ENCODE measurements at regions not wholly inside any gene's neighbourhood (a gene's known extent, or its start where the extent isn't known, plus 50 kb on each side); places are given as distances from the start of the nearest gene placed in this dataset.

DNA sequence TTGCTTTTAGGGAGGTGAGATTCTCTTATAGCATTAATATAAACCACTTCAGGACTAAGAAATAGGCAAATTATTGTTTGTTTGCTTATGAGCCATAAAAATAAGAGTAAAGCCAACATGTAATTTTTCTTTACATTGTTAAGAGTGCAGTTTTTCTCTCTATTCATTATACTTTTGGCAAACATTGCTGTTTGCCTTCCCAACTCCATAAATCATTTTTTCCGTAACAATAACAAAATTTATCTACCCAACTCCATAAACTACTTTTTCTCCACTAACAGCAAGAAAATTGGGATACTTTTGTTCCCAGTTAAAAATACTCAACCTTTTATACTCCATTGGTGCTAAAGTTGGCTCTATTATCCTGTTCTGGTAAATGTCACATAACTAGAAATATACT lies 229.7 kb upstream of the GPRIN3 start:
- H3K4me1 ChIP-seq (ENCODE audit: control insufficient read depth in 2 of 2, insufficient read depth in 2 of 2, low read length in 2 of 2): no peaks in the 10 kb centered on the region
- H3K4me3 ChIP-seq (ENCODE audit: low read length in 2 of 2): no peak overlapping the region
- H3K9ac ChIP-seq (ENCODE audit: low read depth in 1 of 2, low read length in 2 of 2): no peak overlapping the region
- H3K27ac ChIP-seq (ENCODE audit: low read depth in 2 of 2, low read length in 2 of 2): no peak overlapping the region
- no peaks in the 10 kb centered on the region for H3K36me3 ChIP-seq (ENCODE audit: control insufficient read depth in 2 of 2, insufficient read depth in 2 of 2, low read length in 2 of 2)
- H3K9me3 ChIP-seq (ENCODE audit: control insufficient read depth in 2 of 2, low read length in 2 of 2): no peaks in the 10 kb centered on the region
- no peaks in the 10 kb centered on the region for H3K27me3 ChIP-seq (ENCODE audit: control insufficient read depth in 2 of 2, insufficient read depth in 2 of 2, low read length in 2 of 2)

GRCh38 chr4:89535251-89535650 lies 227.7 kb upstream of the GPRIN3 start:
- Histone ChIP-seq H3K27me3 (ENCODE audit: control insufficient read depth in 2 of 2, insufficient read depth in 2 of 2, low read length in 2 of 2) (no peaks in the 10 kb centered on the region), H3K4me3 (ENCODE audit: low read length in 2 of 2) (no peak overlapping the region), H3K4me1 (ENCODE audit: control insufficient read depth in 2 of 2, insufficient read depth in 2 of 2, low read length in 2 of 2) (no peaks in the 10 kb centered on the region), H3K36me3 (ENCODE audit: control insufficient read depth in 2 of 2, insufficient read depth in 2 of 2, low read length in 2 of 2) (no peaks in the 10 kb centered on the region), H3K27ac (ENCODE audit: low read depth in 2 of 2, low read length in 2 of 2) (no peak overlapping the region), H3K9me3 (ENCODE audit: control insufficient read depth in 2 of 2, low read length in 2 of 2) (no peaks in the 10 kb centered on the region), H3K9ac (ENCODE audit: low read depth in 1 of 2, low read length in 2 of 2) (no peak overlapping the region)

DNA sequence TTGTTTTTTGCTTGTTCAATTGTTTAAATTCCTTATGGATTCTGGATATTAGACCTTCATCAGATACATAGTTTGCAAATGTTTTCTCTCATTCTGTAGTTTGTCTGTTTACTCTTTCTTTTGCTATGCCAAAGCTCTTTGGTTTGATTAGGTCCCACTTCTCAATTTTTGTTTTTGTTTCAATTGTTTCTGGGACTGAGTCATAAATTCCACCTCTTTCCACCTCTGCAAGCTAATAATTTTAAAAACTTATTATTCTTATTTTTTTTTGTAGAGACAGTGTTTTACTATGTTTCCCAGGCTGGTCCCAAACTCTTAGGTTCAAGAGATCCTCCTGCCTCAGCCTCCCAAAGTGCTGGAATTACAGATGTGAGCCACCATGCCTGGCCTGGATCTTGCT lies 226.8 kb upstream of the GPRIN3 start:
- Histone ChIP-seq H3K9ac (ENCODE audit: low read depth in 1 of 2, low read length in 2 of 2) (no peak overlapping the region), H3K27me3 (ENCODE audit: control insufficient read depth in 2 of 2, insufficient read depth in 2 of 2, low read length in 2 of 2) (no peaks in the 10 kb centered on the region), H3K9me3 (ENCODE audit: control insufficient read depth in 2 of 2, low read length in 2 of 2) (no peaks in the 10 kb centered on the region)

DNA sequence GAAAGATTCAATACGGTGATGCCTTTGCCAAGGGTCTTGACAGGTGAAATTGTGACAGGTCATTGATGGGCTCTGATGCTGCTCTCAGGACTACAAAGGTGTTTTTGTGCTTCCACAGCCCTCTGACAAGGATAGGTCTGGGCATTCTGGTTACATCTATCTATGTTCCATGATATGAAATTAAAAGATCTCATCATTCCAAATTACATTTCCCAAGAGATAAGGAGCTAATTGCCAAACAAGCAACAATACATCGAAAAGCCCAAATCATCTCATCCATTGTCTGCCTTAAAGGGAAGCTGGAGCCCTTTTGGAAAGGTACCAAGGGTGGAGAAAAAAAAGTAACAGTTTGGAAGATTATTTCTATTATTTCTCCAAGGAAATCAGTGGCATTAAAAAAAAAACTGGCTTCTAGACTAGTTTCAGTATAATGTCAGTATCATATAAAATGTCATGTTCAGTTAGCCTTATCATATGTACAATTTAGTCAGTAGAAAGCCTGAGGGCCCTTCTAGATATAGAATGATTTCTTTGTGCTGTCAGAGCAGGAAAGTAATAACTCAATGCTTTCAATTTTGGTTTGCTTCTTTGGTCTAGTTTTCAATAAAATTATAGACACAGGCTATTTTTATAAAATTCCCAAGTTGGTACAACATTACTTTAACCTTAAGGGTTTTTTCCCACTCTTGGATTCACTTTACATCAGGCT lies 224.5 kb upstream of the GPRIN3 start:
- Histone ChIP-seq H3K4me3 (ENCODE audit: low read length in 2 of 2) (no peak overlapping the region), H3K36me3 (ENCODE audit: control insufficient read depth in 2 of 2, insufficient read depth in 2 of 2, low read length in 2 of 2) (no peaks in the 10 kb centered on the region), H3K27ac (ENCODE audit: low read depth in 2 of 2, low read length in 2 of 2) (no peak overlapping the region), H3K9ac (ENCODE audit: low read depth in 1 of 2, low read length in 2 of 2) (no peak overlapping the region), H3K9me3 (ENCODE audit: control insufficient read depth in 2 of 2, low read length in 2 of 2) (no peaks in the 10 kb centered on the region), H3K27me3 (ENCODE audit: control insufficient read depth in 2 of 2, insufficient read depth in 2 of 2, low read length in 2 of 2) (no peaks in the 10 kb centered on the region), H3K4me1 (ENCODE audit: control insufficient read depth in 2 of 2, insufficient read depth in 2 of 2, low read length in 2 of 2) (no peaks in the 10 kb centered on the region)

More for the DNA sequence above, 226.8 kb upstream of the GPRIN3 start:
- H3K4me3 ChIP-seq (ENCODE audit: low read length in 2 of 2): no peak overlapping the region
- H3K4me1 ChIP-seq (ENCODE audit: control insufficient read depth in 2 of 2, insufficient read depth in 2 of 2, low read length in 2 of 2): no peaks in the 10 kb centered on the region
- H3K27ac ChIP-seq (ENCODE audit: low read depth in 2 of 2, low read length in 2 of 2): no peak overlapping the region
- no peaks in the 10 kb centered on the region for H3K36me3 ChIP-seq (ENCODE audit: control insufficient read depth in 2 of 2, insufficient read depth in 2 of 2, low read length in 2 of 2)

- H3K9ac ChIP-seq (ENCODE audit: low read depth in 1 of 2, low read length in 2 of 2): no peak overlapping the region
- no peak overlapping the region for H3K27ac ChIP-seq (ENCODE audit: low read depth in 2 of 2, low read length in 2 of 2)
- H3K27me3 ChIP-seq (ENCODE audit: control insufficient read depth in 2 of 2, insufficient read depth in 2 of 2, low read length in 2 of 2): no peaks in the 10 kb centered on the region
- H3K4me1 ChIP-seq (ENCODE audit: control insufficient read depth in 2 of 2, insufficient read depth in 2 of 2, low read length in 2 of 2): no peaks in the 10 kb centered on the region
- H3K4me3 ChIP-seq (ENCODE audit: low read length in 2 of 2): no peak overlapping the region
- H3K36me3 ChIP-seq (ENCODE audit: control insufficient read depth in 2 of 2, insufficient read depth in 2 of 2, low read length in 2 of 2): no peaks in the 10 kb centered on the region
- no peaks in the 10 kb centered on the region for H3K9me3 ChIP-seq (ENCODE audit: control insufficient read depth in 2 of 2, low read length in 2 of 2)
These were observed 221.0 kb upstream of the GPRIN3 start for GRCh38 chr4:89528526-89529133.

DNA sequence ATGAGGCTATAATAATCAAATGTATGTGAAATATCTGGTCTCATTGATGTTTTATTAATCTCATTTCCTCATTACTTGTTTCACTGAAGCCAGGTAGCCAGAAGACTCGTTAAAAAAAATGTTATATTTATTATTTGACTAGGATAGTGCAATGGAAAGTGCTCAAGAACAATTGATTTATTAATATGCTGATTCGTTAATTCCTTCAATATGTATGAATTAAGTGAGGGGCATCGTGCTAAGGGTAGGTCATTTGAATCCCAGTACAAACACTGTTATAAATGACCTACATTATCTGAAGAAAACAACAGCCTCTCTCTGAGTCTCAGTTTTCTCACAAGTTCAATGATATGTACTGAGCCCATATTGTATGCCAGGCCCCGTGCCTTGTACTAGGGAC lies 214.2 kb upstream of the GPRIN3 start:
- Histone ChIP-seq H3K4me3 (ENCODE audit: low read length in 2 of 2) (no peak overlapping the region), H3K4me1 (ENCODE audit: control insufficient read depth in 2 of 2, insufficient read depth in 2 of 2, low read length in 2 of 2) (no peaks in the 10 kb centered on the region), H3K36me3 (ENCODE audit: control insufficient read depth in 2 of 2, insufficient read depth in 2 of 2, low read length in 2 of 2) (no peaks in the 10 kb centered on the region), H3K27ac (ENCODE audit: low read depth in 2 of 2, low read length in 2 of 2) (no peak overlapping the region), H3K9me3 (ENCODE audit: control insufficient read depth in 2 of 2, low read length in 2 of 2) (no peaks in the 10 kb centered on the region), H3K9ac (ENCODE audit: low read depth in 1 of 2, low read length in 2 of 2) (no peak overlapping the region), H3K27me3 (ENCODE audit: control insufficient read depth in 2 of 2, insufficient read depth in 2 of 2, low read length in 2 of 2) (no peaks in the 10 kb centered on the region)

GRCh38 chr4:89519771-89520320 lies 212.2 kb upstream of the GPRIN3 start:
- no peak overlapping the region for H3K4me3 ChIP-seq (ENCODE audit: low read length in 2 of 2)
- no peak overlapping the region for H3K9ac ChIP-seq (ENCODE audit: low read depth in 1 of 2, low read length in 2 of 2)
- H3K27ac ChIP-seq (ENCODE audit: low read depth in 2 of 2, low read length in 2 of 2): no peak overlapping the region
- no peaks in the 10 kb centered on the region for H3K36me3 ChIP-seq (ENCODE audit: control insufficient read depth in 2 of 2, insufficient read depth in 2 of 2, low read length in 2 of 2)
- H3K4me1 ChIP-seq (ENCODE audit: control insufficient read depth in 2 of 2, insufficient read depth in 2 of 2, low read length in 2 of 2): no peaks in the 10 kb centered on the region
- no peaks in the 10 kb centered on the region for H3K9me3 ChIP-seq (ENCODE audit: control insufficient read depth in 2 of 2, low read length in 2 of 2)
- H3K27me3 ChIP-seq (ENCODE audit: control insufficient read depth in 2 of 2, insufficient read depth in 2 of 2, low read length in 2 of 2): no peaks in the 10 kb centered on the region

DNA sequence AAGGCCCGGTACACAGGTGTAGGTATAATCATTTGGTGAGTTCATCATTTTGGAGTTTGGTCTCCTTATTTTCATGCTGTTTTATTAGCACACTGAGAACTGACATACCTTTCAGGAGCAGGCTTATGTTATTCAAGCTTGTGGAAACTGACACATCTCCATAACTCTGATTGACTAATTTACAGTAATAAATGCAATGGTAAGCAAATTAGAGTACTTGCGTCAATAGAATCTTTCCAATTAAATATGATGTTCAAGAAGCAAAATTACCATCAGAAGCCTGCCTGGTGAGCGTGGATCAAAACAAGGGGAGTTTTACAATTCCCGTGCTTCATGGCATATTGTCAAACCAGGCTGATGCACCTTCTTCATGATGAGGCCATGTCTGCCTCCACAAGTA lies 210.7 kb upstream of the GPRIN3 start:
- peaks cover 0 to 2% of the 10 kb centered on the region in 2 donors for H3K27me3 ChIP-seq (ENCODE audit: control insufficient read depth in 2 of 2, insufficient read depth in 2 of 2, low read length in 2 of 2)
- no peak overlapping the region for H3K27ac ChIP-seq (ENCODE audit: low read depth in 2 of 2, low read length in 2 of 2)
- H3K9ac ChIP-seq (ENCODE audit: low read depth in 1 of 2, low read length in 2 of 2): no peak overlapping the region
- H3K4me3 ChIP-seq (ENCODE audit: low read length in 2 of 2): no peak overlapping the region
- no peaks in the 10 kb centered on the region for H3K36me3 ChIP-seq (ENCODE audit: control insufficient read depth in 2 of 2, insufficient read depth in 2 of 2, low read length in 2 of 2)
- H3K9me3 ChIP-seq (ENCODE audit: control insufficient read depth in 2 of 2, low read length in 2 of 2): no peaks in the 10 kb centered on the region
- no peaks in the 10 kb centered on the region for H3K4me1 ChIP-seq (ENCODE audit: control insufficient read depth in 2 of 2, insufficient read depth in 2 of 2, low read length in 2 of 2)

GRCh38 chr4:89514811-89515210 lies 207.2 kb upstream of the GPRIN3 start:
- Histone ChIP-seq H3K27ac (ENCODE audit: low read depth in 2 of 2, low read length in 2 of 2) (no peak overlapping the region), H3K9me3 (ENCODE audit: control insufficient read depth in 2 of 2, low read length in 2 of 2) (no peaks in the 10 kb centered on the region), H3K36me3 (ENCODE audit: control insufficient read depth in 2 of 2, insufficient read depth in 2 of 2, low read length in 2 of 2) (no peaks in the 10 kb centered on the region), H3K27me3 (ENCODE audit: control insufficient read depth in 2 of 2, insufficient read depth in 2 of 2, low read length in 2 of 2) (peaks cover 0 to 2% of the 10 kb centered on the region in 2 donors), H3K4me3 (ENCODE audit: low read length in 2 of 2) (no peak overlapping the region), H3K9ac (ENCODE audit: low read depth in 1 of 2, low read length in 2 of 2) (no peak overlapping the region), H3K4me1 (ENCODE audit: control insufficient read depth in 2 of 2, insufficient read depth in 2 of 2, low read length in 2 of 2) (no peaks in the 10 kb centered on the region)

GRCh38 chr4:89511776-89512175 lies 204.2 kb upstream of the GPRIN3 start:
- Histone ChIP-seq H3K27ac (ENCODE audit: low read depth in 2 of 2, low read length in 2 of 2) (no peak overlapping the region), H3K27me3 (ENCODE audit: control insufficient read depth in 2 of 2, insufficient read depth in 2 of 2, low read length in 2 of 2) (peaks cover 0 to 2% of the 10 kb centered on the region in 2 donors), H3K9me3 (ENCODE audit: control insufficient read depth in 2 of 2, low read length in 2 of 2) (no peaks in the 10 kb centered on the region), H3K9ac (ENCODE audit: low read depth in 1 of 2, low read length in 2 of 2) (no peak overlapping the region), H3K36me3 (ENCODE audit: control insufficient read depth in 2 of 2, insufficient read depth in 2 of 2, low read length in 2 of 2) (no peaks in the 10 kb centered on the region), H3K4me1 (ENCODE audit: control insufficient read depth in 2 of 2, insufficient read depth in 2 of 2, low read length in 2 of 2) (no peaks in the 10 kb centered on the region), H3K4me3 (ENCODE audit: low read length in 2 of 2) (no peak overlapping the region)

All from mucosa of rectum (tissue), 2 donors.